Panc1 (cell line): ENCODE measurements at regions not wholly inside any gene's neighbourhood (a gene's known extent, or its start where the extent isn't known, plus 50 kb on each side); places are given as distances from the start of the nearest gene placed in this dataset.

Experiments
- ATAC-seq: fragments of 200-7000 bp; cut with Tn5 transposase; 2 replicates; pipeline ENCODE4 v1.9.1; 2020; ENCODE audit warnings: mild to moderate bottlenecking, moderate library complexity
- BruUV-seq: library from RNA; stranded (reverse); fragments of 400-500 nt; replicated peaks from 2 replicates; lab custom pipeline; 2021; lab: Mats Ljungman, UMichigan
- CTCF ChIA-PET: fragments of 300-600 bp; sonication (Branson Sonifier 250); formaldehyde crosslinking; loops from one replicate; lab custom pipeline; 2022; ENCODE audit warnings: antibody characterized with exemption; lab: Charles Lee
- POLR2A ChIA-PET: fragments of 300-600 bp; sonication (Branson Sonifier 250); formaldehyde crosslinking; loops from one replicate; lab custom pipeline; 2022; ENCODE audit warnings: antibody characterized with exemption; lab: Charles Lee
- DNase-seq: peaks from one replicate; pipeline ENCODE4 v3.0.0-alpha.2; 2010; ENCODE audit warnings: low read depth, low spot score
- H3K27ac ChIP-seq: 2 replicates; pipeline ENCODE4 v1.5.1; 2011; ENCODE audit warnings: mild to moderate bottlenecking, low read length, inconsistent platforms
- H3K27me3 ChIP-seq: fragments of 200-500 bp; sonication (Bioruptor generic); 2 replicates; pipeline ENCODE4 v1.6.0; 2014; ENCODE audit warnings: low read length, inconsistent platforms; ENCODE audit not compliant: control insufficient read depth, insufficient read depth
- H3K36me3 ChIP-seq: fragments of 200-500 bp; sonication (Bioruptor generic); 2 replicates; pipeline ENCODE4 v1.5.1; 2014; ENCODE audit warnings: inconsistent platforms, mild to moderate bottlenecking, low read length, moderate library complexity; ENCODE audit not compliant: control insufficient read depth, insufficient read depth
- H3K4me1 ChIP-seq: 2 replicates; pipeline ENCODE4 v1.5.1; 2011; ENCODE audit warnings: inconsistent platforms, mild to moderate bottlenecking, low read length, moderate library complexity; ENCODE audit not compliant: control insufficient read depth, insufficient read depth
- H3K4me3 ChIP-seq, 2 experiments: 2 replicates each; pipeline ENCODE4 v1.5.1; 2011 to 2012; ENCODE audit warnings: low read depth in 2 of 2, low read length in 2 of 2, mild to moderate bottlenecking in 2 of 2, inconsistent platforms in 1 of 2, moderate library complexity in 1 of 2
- H3K9me3 ChIP-seq: fragments of 200-500 bp; sonication (Bioruptor generic); 2 replicates; pipeline ENCODE4 v1.5.1; 2014; ENCODE audit warnings: low read depth, mild to moderate bottlenecking, inconsistent platforms, low read length, moderate library complexity; ENCODE audit not compliant: control insufficient read depth, insufficient read depth
- CTCF ChIP-seq: fragments of 450-650 bp; IDR thresholded peaks from 2 replicates; pipeline ENCODE4 v1.5.1; 2017; ENCODE audit warnings: mild to moderate bottlenecking
- POLR2AphosphoS5 ChIP-seq: IDR thresholded peaks from 2 replicates; pipeline ENCODE4 v1.6.1; 2012; ENCODE audit warnings: mild to moderate bottlenecking, low read depth, low read length, moderate library complexity
- SIN3A ChIP-seq: IDR thresholded peaks from 2 replicates; pipeline ENCODE4 v1.6.1; 2012; ENCODE audit warnings: low read depth, mild to moderate bottlenecking, low read length, moderate library complexity, borderline replicate concordance; ENCODE audit not compliant: insufficient read depth
- TCF7L2 ChIP-seq: IDR thresholded peaks from 2 replicates; pipeline ENCODE4 v1.6.1; 2011; ENCODE audit warnings: mild to moderate bottlenecking, low read depth, low read length, inconsistent platforms
- in situ Hi-C: cut with HindIII; loops from 2 replicates; pipeline ENCODE4 v1.10.0; 2016; ENCODE audit warnings: low sequenced_read_pairs, low pct_unique_long_range_greater_than_20kb
- intact Hi-C: fragments of 100-400 bp; cut with micrococcal nuclease; formaldehyde crosslinking; loops from one replicate; pipeline ENCODE4 v1.10.0; 2022; ENCODE audit not compliant: unreplicated experiment
- TF ChIP-seq, protein P1 (sequence below), 2 experiments: IDR thresholded peaks; 2 replicates each; pipeline ENCODE4 v1.6.1; 2011 to 2012; ENCODE audit warnings: low read depth in 2 of 2, control low read depth in 1 of 2, low read length in 1 of 2, mild to moderate bottlenecking in 1 of 2, moderate library complexity in 1 of 2; ENCODE audit not compliant: insufficient read depth in 1 of 2

GRCh38 chr9:121561385-121562222, 62.0 kb upstream of the GGTA1 start:
- Histone ChIP-seq H3K4me3 (no peak overlapping the region), H3K4me1 (no peaks in the 10 kb centered on the region; the same call in 1 of the 2 replicates), H3K9me3 (no peaks in the 10 kb centered on the region), H3K27ac (no peak overlapping the region), H3K36me3 (no peaks in the 10 kb centered on the region), H3K27me3 (no peaks in the 10 kb centered on the region)
- ChIA-PET CTCF (interaction anchor here (1.3 to 1.7 kb wide), 2 partner anchors 11 to 14 kb away, joined by 3 to 5 read pairs; no protein-coding TSS in a partner anchor), POLR2A (no interaction called here)
- in situ Hi-C loops (no loop called here), intact Hi-C loops (no loop called here)
- no peak for ATAC-seq
- no peak for DNase-seq
- TF ChIP-seq POLR2AphosphoS5 (no peak), CTCF (no peak), TCF7L2 (no peak), SIN3A (no peak)
- TF ChIP-seq, protein P1, sequence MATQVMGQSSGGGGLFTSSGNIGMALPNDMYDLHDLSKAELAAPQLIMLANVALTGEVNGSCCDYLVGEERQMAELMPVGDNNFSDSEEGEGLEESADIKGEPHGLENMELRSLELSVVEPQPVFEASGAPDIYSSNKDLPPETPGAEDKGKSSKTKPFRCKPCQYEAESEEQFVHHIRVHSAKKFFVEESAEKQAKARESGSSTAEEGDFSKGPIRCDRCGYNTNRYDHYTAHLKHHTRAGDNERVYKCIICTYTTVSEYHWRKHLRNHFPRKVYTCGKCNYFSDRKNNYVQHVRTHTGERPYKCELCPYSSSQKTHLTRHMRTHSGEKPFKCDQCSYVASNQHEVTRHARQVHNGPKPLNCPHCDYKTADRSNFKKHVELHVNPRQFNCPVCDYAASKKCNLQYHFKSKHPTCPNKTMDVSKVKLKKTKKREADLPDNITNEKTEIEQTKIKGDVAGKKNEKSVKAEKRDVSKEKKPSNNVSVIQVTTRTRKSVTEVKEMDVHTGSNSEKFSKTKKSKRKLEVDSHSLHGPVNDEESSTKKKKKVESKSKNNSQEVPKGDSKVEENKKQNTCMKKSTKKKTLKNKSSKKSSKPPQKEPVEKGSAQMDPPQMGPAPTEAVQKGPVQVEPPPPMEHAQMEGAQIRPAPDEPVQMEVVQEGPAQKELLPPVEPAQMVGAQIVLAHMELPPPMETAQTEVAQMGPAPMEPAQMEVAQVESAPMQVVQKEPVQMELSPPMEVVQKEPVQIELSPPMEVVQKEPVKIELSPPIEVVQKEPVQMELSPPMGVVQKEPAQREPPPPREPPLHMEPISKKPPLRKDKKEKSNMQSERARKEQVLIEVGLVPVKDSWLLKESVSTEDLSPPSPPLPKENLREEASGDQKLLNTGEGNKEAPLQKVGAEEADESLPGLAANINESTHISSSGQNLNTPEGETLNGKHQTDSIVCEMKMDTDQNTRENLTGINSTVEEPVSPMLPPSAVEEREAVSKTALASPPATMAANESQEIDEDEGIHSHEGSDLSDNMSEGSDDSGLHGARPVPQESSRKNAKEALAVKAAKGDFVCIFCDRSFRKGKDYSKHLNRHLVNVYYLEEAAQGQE (IDR thresholded peaks at IDR 0.05; ENCODE audit: insufficient read depth in 1 of 2, low read depth in 2 of 2, low read length in 1 of 2), result no peak
- BruUV-seq, result no TSS peak

DNA sequence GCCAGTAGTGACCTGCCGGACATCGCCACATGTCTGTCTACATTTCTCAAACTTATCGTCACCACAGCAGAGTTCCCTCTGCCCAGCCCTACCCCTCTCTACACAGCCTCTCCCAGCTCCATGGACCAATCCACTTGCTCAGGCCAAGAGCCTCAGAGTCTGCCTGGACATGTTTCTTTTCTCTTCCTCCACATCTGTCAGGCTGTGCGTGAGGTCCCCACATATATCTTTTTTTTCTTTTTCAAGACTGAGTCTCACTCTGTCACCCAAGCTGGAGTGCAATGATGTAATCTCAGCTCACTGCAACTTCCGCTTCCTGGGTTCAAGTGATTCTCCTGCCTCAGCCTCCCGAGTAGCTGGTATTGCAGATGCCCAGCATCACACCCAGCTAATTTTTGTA, 62.7 kb upstream of the GGTA1 start:
- BruUV-seq, result no TSS peak
- H3K4me1 ChIP-seq, result no peaks in the 10 kb centered on the region; the same call in 1 of the 2 replicates
- no peaks in the 10 kb centered on the region for H3K9me3 ChIP-seq
- no peak overlapping the region for H3K4me3 ChIP-seq
- H3K36me3 ChIP-seq, result no peaks in the 10 kb centered on the region
- ATAC-seq (no peak; the same call in 1 of the 2 replicates), DNase-seq (no peak)
- POLR2A ChIA-PET, result no interaction called here
- no peak overlapping the region for H3K27ac ChIP-seq
- TF ChIP-seq CTCF (no peak), SIN3A (no peak), TCF7L2 (no peak), POLR2AphosphoS5 (no peak)
- TF ChIP-seq, protein P1 (IDR thresholded peaks at IDR 0.05; ENCODE audit: insufficient read depth in 1 of 2, low read depth in 2 of 2, low read length in 1 of 2), result no peak
- CTCF ChIA-PET, result interaction anchor here (1.3 kb wide), 1 partner anchor 12 kb away, joined by 5 read pairs; no protein-coding TSS in a partner anchor
- in situ Hi-C loops (no loop called here), intact Hi-C loops (no loop called here)
- no peaks in the 10 kb centered on the region for H3K27me3 ChIP-seq
